T-helper 2 cell (primary cell): ENCODE measurements at regions not wholly inside any gene's neighbourhood (a gene's known extent, or its start where the extent isn't known, plus 50 kb on each side); places are given as distances from the start of the nearest gene placed in this dataset.
"Not testable (repeated sequence)": the region's sequence is repeated elsewhere in the genome, so short reads cannot be mapped to it uniquely, and the experiment has no call there.

Source experiments
- DNase-seq, 5 experiments: peaks; one replicate each; pipeline versions ENCODE4 v3.0.0 to v3.0.0-alpha.2; 2012 to 2022

DNA sequence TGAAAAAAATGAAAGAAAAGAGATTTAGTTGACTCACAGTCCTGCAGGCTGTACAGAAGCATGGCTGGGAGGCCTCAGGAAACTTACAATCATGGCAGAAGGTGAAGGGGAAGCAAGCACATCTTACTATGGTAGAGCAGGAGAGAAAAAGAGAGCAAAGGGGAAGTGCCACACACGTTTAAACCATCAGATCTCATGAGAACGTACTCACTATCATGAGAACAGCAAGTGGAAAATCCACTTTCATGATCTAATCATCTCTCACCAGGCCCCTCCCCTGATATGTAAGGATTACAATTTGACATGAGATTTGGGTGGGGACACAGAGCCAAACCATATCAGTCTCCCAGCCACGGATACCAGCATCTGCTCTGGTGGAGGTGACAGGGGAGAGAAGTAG, 50.8 kb upstream of the CPOX start:
- no peak for DNase-seq

- no peak for DNase-seq
Observed at GRCh38 chr3:98645039-98645438, 51.6 kb upstream of the CPOX start.

DNA sequence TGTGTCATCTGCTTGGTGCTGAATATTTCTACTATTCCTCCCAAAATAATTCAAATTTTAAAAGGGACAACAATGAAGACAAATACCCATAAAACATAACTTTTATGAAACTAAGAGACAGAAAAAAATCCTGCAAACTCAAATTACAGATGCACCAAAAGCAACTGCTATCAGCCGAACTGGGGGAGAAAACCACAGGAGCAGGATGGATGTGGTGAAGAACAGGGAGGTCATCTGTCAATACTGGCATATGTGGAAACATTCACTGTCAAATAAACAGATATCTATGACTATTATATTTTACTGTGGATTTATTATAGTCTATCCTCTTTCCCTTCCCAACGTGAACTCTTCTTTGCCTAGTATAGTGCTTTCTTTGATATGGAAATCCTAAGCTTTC, 53.3 kb upstream of the CPOX start:
- no peak for DNase-seq

DNA sequence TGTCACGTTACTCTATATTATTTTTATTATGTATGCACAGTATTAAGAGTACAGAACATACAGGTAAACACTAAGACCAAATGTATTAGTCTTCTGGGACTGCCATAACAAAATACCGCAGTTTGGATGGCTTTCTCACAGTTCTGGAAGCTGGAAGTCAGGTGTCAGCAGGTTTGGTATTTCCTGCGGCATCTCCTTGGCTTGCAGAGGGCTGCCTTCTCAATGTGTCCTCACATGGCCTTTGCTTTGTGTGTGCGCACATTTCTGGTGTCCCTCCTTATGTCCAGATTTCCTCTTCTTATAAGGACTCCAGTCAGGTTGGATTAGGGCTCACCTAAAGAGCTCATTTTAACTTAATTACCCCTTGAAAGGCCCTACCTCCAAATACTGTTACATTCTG, 53.8 kb upstream of the CPOX start:
- DNase-seq = no peak

- DNase-seq = no peak
Observed at GRCh38 chr3:98650971-98651779, 57.8 kb upstream of the CPOX start.

- DNase-seq = no peak
Observed at GRCh38 chr3:98651780-98652077, 58.3 kb upstream of the CPOX start.

DNA sequence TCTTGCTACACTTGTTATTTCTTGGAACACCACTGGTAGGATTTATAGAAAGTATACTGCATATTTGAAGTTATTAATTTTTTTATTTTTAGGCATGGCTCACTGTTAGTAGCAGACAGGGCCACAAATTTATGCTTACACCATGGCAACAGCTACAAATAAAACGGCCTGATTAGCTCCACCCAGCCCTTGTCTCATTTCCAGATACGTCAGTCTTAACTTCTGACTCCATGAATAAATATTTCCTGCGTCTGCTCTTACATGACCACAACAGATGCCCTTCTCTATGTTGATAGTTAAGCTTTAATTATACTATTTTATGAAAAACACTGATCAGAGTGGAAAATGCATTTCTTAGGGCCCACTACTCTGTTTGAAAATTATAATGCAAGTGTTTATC, 62.3 kb upstream of the CPOX start:
- no peak for DNase-seq

GRCh38 chr3:98657457-98657856, 64.0 kb upstream of the CPOX start:
- peak in 3 of 5 experiments; percentile 0 to 73 (median 14) for DNase-seq

DNA sequence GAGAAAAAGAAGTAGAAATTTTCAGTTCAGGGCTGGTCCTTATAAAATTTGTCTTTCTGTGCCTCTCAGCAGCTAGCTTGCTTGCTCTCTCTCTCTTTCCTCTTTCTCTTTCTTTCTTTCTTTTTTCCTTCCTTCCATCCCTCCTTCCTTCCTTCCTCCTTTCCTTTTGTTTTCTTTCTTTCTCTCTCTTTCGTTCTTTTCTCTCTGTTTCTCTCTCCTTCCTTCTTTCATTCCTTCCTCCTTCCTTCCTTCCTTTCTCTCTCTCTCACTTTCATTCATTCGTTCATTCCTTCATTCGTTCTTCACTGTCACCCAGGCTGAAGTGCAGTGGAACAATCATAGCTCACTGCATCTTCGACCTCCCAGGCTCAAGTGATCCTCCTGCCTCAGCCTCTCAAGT, 69.3 kb upstream of the CPOX start:
- DNase-seq = no peak

DNA sequence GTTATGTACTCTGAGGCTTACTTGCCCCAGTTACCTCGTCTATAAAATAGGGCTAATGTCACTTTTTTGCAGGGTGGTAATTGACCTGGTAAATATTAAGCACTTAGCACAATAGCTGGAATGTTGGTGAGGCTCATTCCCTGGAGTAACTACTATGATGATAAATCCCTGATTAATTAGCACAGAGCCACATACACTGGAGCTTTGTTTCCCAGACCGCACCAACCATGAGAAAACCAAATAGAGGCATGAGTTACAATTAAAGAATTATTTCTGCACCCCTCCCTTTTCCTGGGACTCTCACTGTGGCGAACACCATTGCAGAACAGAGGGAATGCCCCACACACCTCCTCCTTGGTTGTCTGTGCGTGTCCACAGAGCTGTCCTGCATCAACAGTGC, 76.6 kb upstream of the CPOX start:
- DNase-seq = no peak

- DNase-seq = no peak
Observed at GRCh38 chr3:98679986-98680385, 83.2 kb upstream of the ST3GAL6 start.

- no peak for DNase-seq
Observed at GRCh38 chr3:98680723-98681122, 82.4 kb upstream of the ST3GAL6 start.

DNA sequence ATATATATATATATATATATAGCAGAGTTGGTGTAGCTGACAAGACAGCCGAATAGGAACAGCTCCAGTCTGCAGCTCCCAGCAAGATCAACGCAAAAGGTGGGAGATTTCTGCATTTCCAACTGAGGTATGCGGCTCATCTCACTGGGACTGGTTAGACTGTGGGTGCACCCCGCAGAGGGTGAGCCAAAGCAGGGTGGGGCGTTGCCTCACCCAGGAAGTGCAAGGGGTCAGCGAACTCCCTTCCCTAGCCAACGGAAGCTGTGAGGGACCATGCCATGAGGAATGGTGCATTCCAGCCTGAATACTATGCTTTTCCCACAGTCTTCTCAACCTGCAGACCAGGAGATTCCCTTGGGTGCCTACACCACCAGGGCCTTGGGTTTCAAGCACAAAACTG, 81.7 kb upstream of the ST3GAL6 start:
- no peak for DNase-seq

DNA sequence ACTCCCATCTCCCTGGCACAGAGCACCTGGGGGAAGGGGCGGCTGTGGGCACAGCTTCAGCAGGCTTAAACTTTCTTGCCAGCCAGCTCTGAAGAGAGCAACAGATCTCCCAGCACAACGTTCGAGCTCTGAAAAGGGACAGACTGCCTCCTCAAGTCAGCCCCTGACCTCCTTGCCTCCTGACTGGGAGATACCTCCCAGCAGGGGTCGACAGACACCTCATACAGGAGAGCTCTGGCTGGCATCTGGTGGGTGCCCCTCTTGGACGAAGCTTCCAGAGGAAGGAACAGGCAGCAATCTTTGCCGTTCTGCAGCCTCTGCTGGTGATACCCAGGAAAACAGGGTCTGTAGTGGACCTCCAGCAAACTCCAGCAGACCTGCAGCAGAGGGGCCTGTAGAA, 80.7 kb upstream of the ST3GAL6 start:
- DNase-seq = not testable (repeated sequence)

DNA sequence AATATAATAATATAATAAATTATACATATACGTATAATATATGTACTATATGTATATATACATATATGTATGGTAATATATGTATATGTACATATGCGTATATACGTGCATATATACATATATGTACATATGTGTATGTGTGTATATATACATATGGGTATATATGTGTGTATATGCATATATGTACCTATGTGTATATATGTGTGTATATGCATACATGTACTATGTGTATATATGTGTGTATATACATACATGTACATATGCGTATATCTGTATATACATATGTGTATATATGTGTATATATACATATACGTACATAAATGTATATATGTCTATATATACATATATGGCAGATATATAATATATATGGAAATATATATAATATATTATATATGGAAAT, 74.8 kb upstream of the ST3GAL6 start:
- no peak for DNase-seq

DNA sequence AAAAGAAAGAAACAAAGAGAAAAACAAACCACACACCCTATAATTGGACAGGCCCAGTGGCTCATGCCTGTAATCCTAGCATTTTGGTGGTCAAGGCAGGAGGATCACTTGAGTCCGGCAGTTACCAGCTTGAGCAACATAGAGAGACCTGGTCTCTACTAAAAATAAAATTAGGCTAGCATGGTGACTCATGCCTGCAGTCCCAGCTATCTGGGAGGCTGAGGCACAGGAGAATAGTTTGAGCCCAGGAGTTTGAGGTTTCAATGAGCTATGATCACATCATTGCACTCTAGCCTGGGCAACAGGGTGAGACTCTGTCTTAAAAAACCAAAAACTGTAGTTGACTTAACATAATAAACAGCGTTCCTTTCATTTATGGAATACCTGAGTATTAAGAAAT, 72.3 kb upstream of the ST3GAL6 start:
- DNase-seq = no peak

DNA sequence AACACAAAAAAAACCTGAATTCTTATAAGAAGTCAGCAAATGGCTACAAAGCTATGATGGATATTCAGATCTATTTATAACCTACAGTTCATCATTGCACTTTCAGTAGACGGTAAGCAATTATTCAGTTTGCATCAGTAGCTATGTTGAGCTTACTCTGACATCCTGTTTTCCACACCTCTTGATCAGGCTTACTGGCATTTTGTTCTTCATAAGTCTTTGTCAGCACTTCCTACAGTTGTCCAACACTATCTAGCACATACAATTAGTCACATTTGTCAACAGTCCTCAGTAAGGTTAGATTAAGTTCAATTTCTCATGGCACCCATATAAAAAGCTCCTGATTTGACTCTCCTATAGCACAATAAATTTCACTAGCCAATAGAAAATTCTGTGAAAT, 71.2 kb upstream of the ST3GAL6 start:
- DNase-seq = no peak

GRCh38 chr3:98692787-98693473, 70.2 kb upstream of the ST3GAL6 start:
- DNase-seq = no peak

GRCh38 chr3:98695796-98696195, 67.3 kb upstream of the ST3GAL6 start:
- no peak for DNase-seq

DNA sequence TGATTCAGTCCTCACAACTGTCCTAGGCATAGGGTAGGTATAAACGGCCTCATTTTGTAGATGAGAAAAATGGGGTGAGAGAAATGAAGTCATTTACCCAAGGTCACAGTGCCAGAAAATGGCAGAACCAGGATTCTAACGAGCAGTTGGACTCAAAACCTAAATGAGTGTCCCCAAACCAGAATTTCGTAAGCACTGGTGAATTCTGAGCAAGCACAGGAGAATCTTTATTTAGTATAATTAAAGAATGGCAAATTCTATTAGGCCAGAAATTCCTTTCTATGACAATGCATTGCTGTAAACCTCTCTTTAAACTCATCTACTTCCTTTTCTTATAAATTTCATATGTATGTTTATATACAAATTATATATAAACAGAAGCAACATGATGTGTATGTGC, 66.8 kb upstream of the ST3GAL6 start:
- DNase-seq = not testable (repeated sequence)

DNA sequence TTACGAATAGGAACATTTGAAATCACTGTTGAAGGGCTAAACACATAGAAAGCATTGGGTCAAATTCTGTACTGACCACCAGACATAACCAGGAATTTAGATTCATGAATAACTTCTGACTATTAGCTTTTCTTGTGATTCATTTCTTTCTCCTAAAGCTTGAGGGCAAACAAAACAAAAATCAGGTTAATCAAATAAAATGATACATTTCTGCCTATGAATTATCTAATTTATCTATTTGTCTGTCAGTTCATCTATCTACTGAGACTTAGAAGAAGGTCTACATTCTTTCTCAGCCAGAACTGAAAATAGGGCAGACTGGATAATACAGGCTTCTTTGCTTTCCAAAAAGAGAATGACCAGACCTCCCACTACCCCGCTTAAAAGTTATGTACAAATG, 65.9 kb upstream of the ST3GAL6 start:
- no peak for DNase-seq

DNA sequence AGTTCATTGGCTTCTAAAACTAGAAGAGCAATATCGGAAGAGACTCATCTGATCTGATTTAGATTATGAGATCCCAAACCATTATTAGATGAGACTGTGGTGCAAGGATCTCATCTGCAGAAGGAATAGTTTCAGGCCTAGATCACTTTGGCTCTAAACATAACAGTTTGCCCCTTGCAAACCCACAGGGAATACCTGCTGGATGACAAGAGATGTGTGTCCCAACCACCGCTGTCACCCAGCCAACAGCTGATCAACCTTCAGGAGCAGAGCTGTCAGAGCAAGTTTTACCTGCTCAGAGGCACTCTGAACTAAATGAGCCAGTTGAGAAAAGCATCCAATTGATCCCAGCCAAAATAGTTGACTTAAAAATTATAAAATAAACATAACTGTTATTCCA, 64.0 kb upstream of the ST3GAL6 start:
- DNase-seq = no peak

- no peak for DNase-seq
Observed at GRCh38 chr3:98701071-98701675, 62.0 kb upstream of the ST3GAL6 start.

GRCh38 chr3:98702166-98702565, 61.0 kb upstream of the ST3GAL6 start:
- no peak for DNase-seq
